WI38 (cell line): ENCODE measurements at regions not wholly inside any gene's neighbourhood (a gene's known extent, or its start where the extent isn't known, plus 50 kb on each side); places are given as distances from the start of the nearest gene placed in this dataset.

Experiments used
- H3K4me3 ChIP-seq: 2 replicates; pipeline ENCODE4 v1.5.1; 2011; ENCODE audit warnings: low read depth, mild to moderate bottlenecking, control low read depth, low read length
- TF ChIP-seq, protein P1 (sequence below): IDR thresholded peaks from 2 replicates; pipeline ENCODE4 v1.5.1; 2012; ENCODE audit warnings: low read depth, mild to moderate bottlenecking, control low read depth, low read length

DNA sequence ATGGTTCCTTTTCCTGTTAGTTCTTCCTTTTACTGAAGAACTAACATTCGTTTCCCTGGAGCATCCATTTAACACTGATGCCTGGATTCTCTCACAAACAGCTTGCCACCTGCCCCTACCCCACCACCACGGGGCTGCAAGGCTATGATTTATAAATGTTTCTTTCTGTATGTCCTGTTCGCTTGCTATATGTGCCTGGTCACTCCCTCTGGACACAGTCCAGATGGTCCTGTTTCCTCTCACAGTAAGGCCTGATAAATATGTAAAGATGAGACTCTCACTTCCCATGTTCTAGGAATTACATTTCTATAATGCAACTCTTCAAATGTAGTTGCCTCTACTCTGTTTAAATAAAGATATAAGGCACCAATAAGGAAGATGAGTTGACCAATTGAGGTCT lies 146.4 kb upstream of the SHB start:
- H3K4me3 ChIP-seq, result no peak overlapping the region
- TF ChIP-seq, protein P1, sequence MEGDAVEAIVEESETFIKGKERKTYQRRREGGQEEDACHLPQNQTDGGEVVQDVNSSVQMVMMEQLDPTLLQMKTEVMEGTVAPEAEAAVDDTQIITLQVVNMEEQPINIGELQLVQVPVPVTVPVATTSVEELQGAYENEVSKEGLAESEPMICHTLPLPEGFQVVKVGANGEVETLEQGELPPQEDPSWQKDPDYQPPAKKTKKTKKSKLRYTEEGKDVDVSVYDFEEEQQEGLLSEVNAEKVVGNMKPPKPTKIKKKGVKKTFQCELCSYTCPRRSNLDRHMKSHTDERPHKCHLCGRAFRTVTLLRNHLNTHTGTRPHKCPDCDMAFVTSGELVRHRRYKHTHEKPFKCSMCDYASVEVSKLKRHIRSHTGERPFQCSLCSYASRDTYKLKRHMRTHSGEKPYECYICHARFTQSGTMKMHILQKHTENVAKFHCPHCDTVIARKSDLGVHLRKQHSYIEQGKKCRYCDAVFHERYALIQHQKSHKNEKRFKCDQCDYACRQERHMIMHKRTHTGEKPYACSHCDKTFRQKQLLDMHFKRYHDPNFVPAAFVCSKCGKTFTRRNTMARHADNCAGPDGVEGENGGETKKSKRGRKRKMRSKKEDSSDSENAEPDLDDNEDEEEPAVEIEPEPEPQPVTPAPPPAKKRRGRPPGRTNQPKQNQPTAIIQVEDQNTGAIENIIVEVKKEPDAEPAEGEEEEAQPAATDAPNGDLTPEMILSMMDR, result no peak

- TF ChIP-seq, protein P1, result no peak
- H3K4me3 ChIP-seq, result no peak overlapping the region
These were observed 145.4 kb upstream of the SHB start for GRCh38 chr9:38214432-38214831.

DNA sequence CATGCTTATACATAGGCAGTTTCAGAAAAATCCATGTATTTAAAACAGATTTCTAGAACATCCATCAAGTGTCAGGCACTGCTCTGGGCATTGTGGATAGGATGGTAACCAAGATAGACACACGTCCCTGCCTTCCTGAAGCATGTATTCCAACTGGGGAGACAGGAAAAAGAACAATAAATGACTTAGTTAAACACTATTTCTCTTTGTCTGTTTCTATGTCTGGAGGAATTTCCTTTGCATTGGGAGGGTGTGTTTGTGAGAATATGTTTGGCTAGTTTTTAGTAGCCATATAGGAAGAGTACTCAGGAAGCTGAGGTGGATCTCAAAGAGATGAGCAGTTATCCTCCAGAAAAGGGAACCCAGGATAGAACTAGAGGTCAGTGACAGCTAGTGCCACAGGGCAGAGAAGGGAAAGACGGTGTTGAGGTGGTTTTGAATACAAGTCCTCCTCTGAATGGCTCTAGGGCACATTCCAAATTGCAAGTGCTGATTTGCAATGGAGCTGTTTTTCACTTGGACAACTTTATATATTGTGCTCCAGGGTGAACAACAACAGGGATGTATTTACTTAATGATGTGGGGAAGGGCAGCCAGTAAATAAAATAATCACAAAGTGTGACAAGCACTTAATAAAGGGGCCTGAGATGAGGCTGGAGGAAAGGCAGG lies 144.7 kb upstream of the SHB start:
- no peak overlapping the region for H3K4me3 ChIP-seq
- TF ChIP-seq, protein P1, result no peak

DNA sequence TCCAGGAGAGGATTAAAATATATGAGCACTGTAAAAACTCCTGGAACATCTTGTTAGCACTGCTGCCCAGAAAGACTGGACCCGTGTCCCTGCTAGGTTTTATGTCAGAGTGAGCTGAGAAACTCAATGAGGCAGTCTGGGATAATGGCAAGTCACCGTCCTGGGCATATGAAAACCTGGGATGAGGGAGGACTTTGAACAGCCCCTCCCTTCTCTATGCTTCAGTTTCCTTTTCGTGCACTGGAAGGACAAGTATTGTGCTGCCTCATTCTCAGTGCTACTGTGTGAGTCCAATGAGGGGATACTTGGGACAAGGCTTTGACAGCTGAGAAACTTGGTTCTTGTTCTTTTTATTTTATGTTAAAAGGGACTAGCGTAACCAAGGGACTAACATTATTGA lies 143.0 kb upstream of the SHB start:
- H3K4me3 ChIP-seq, result no peak overlapping the region
- TF ChIP-seq, protein P1, result no peak

- TF ChIP-seq, protein P1, result no peak
- H3K4me3 ChIP-seq, result no peak overlapping the region
These were observed 142.0 kb upstream of the SHB start for GRCh38 chr9:38211002-38211401.

DNA sequence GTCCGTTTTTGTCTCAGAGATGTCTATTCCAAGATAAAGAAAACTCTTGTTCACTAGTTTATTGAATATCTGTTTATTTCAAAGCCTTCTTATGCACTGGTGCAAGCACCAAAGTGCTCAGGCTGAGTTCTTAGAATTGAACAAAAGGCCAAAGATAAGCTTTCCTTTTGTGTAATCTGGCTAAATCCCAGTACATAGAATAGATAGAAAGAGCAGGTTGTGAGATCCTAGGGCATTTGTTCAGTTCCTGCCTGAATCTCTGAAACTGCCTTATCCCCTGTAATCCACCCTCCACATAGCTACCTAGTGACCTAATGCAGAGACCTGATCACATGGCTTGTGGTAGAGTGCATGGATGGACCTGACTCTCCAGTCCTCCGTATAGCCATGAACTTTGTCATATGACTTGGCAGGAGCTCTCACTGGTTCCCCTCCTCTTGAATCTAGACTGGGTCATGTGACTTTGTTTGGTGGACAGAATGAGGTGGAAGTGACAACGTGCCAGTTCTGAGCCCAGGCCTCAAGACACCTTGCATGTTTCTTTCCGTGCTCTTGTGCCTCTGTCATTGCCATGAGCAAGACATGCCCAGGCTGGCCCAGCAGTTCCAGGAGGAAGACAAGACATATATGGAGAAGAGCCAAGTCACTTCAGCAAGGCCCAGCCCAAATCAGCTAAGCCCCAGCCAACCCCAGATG lies 139.3 kb upstream of the SHB start:
- no peak overlapping the region for H3K4me3 ChIP-seq
- TF ChIP-seq, protein P1, result no peak

GRCh38 chr9:38207247-38207778 lies 138.3 kb upstream of the SHB start:
- TF ChIP-seq, protein P1, result no peak
- no peak overlapping the region for H3K4me3 ChIP-seq
